Fibroblast of villous mesenchyme (primary cell): ENCODE measurements at regions not wholly inside any gene's neighbourhood (a gene's known extent, or its start where the extent isn't known, plus 50 kb on each side); places are given as distances from the start of the nearest gene placed in this dataset.

Experiments used
- DNase-seq: peaks from one replicate; pipeline ENCODE4 v3.0.0-alpha.2; 2010; ENCODE audit warnings: low read depth
- H3K4me3 ChIP-seq: 2 replicates; pipeline ENCODE4 v1.5.1; 2011; ENCODE audit warnings: low read depth, mild to moderate bottlenecking, low read length
- CTCF ChIP-seq: IDR thresholded peaks from 2 replicates; pipeline ENCODE4 v1.5.1; 2012; ENCODE audit warnings: low read depth, mild to moderate bottlenecking, low read length; ENCODE audit not compliant: insufficient read depth

- no peak for TF ChIP-seq CTCF
- no peak for DNase-seq
- H3K4me3 ChIP-seq, result no peak overlapping the region
Observed at GRCh38 chr4:94395562-94395961, 52.9 kb upstream of the HPGDS start.

- no peak for TF ChIP-seq CTCF
- no peak overlapping the region for H3K4me3 ChIP-seq
- DNase-seq, result no peak
Observed at GRCh38 chr4:94396984-94397383, 54.3 kb upstream of the HPGDS start.

- H3K4me3 ChIP-seq, result no peak overlapping the region
- TF ChIP-seq CTCF, result no peak
- DNase-seq, result no peak
Observed at GRCh38 chr4:94397635-94398034, 54.1 kb upstream of the PDLIM5 start.

GRCh38 chr4:94399277-94399676 lies 52.5 kb upstream of the PDLIM5 start:
- no peak for TF ChIP-seq CTCF

GRCh38 chr4:94399721-94400120 lies 52.0 kb upstream of the PDLIM5 start:
- DNase-seq, result no peak
- no peak for TF ChIP-seq CTCF
- no peak overlapping the region for H3K4me3 ChIP-seq

More at GRCh38 chr4:94399277-94399676, 52.5 kb upstream of the PDLIM5 start:
- no peak for DNase-seq
- no peak overlapping the region for H3K4me3 ChIP-seq

GRCh38 chr4:94400191-94400590 lies 51.6 kb upstream of the PDLIM5 start:
- no peak for TF ChIP-seq CTCF
- H3K4me3 ChIP-seq, result no peak overlapping the region
- peak; percentile 39 for DNase-seq
